ENCODE measurements at regions not wholly inside any gene's neighbourhood (a gene's known extent, or its start where the extent isn't known, plus 50 kb on each side); places are given as distances from the start of the nearest gene placed in this dataset.

DNA sequence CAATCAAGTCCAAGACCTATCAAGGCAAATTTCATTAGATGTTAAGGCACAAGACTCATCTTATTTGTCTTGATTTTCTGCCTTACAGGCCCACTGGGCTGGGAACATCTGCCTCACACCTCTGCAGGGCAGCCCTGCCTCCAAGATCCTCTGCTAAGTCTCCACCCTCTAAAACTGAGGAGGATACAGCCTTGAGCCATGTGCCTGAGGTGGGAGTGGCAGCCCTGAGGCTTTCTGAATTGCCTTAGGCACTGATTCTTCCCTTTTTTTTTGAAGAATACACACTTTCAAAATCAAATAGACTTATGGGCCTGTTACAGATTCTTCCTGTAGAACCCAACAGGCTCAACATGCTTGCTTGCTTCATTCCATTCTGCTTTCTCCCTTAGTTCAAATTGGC, 544.3 kb upstream of the ADAMTS5 start:
- Histone ChIP-seq H3K27ac (ENCODE audit: low read depth, low read length) (no peak overlapping the region), H3K79me2 (ENCODE audit: control insufficient read depth, low read length) (no peaks in the 10 kb centered on the region), H3K4me1 (ENCODE audit: control insufficient read depth, low read length) (no peaks in the 10 kb centered on the region), H3K27me3 (ENCODE audit: control insufficient read depth, low read length) (no peaks in the 10 kb centered on the region), H3K36me3 (ENCODE audit: control insufficient read depth, low read length) (no peaks in the 10 kb centered on the region), H4K20me1 (ENCODE audit: control insufficient read depth, insufficient read depth, low read depth, low read length) (no peaks in the 10 kb centered on the region), H3F3A (ENCODE audit: control insufficient read depth, insufficient read depth) (no peaks in the 10 kb centered on the region), H3K9me3 (ENCODE audit: control insufficient read depth, insufficient read depth, low read length) (no peaks in the 10 kb centered on the region; the same call in 1 of the 2 replicates), H3K4me3 (ENCODE audit: low read length) (no peak overlapping the region), H3K9me2 (replicated peaks; ENCODE audit: control insufficient read depth, low read length) (no peaks in the 10 kb centered on the region), H3K4me2 (ENCODE audit: low read length) (no peak overlapping the region)
- no peak for TF ChIP-seq CTCF (IDR thresholded peaks at IDR 0.05; ENCODE audit: low read depth, low read length, poor library complexity, severe bottlenecking)
- TF ChIP-seq EZH2phosphoT487 (IDR thresholded peaks at IDR 0.05; ENCODE audit: borderline replicate concordance, low read length), result no peak

GRCh38 chr21:27507695-27508094, 540.8 kb upstream of the ADAMTS5 start:
- no peak for TF ChIP-seq EZH2phosphoT487 (IDR thresholded peaks at IDR 0.05; ENCODE audit: borderline replicate concordance, low read length)
- no peak for TF ChIP-seq CTCF (IDR thresholded peaks at IDR 0.05; ENCODE audit: low read depth, low read length, poor library complexity, severe bottlenecking)

GRCh38 chr21:27505516-27505915, 538.6 kb upstream of the ADAMTS5 start:
- H3K4me3 ChIP-seq (ENCODE audit: low read length), result no peak overlapping the region
- H3F3A ChIP-seq (ENCODE audit: control insufficient read depth, insufficient read depth), result no peaks in the 10 kb centered on the region
- no peaks in the 10 kb centered on the region for H3K9me3 ChIP-seq (ENCODE audit: control insufficient read depth, insufficient read depth, low read length)
- TF ChIP-seq CTCF (IDR thresholded peaks at IDR 0.05; ENCODE audit: low read depth, low read length, poor library complexity, severe bottlenecking), result no peak
- no peak for TF ChIP-seq EZH2phosphoT487 (IDR thresholded peaks at IDR 0.05; ENCODE audit: borderline replicate concordance, low read length)
- H3K4me2 ChIP-seq (ENCODE audit: low read length), result no peak overlapping the region
- H3K36me3 ChIP-seq (ENCODE audit: control insufficient read depth, low read length), result no peaks in the 10 kb centered on the region
- H4K20me1 ChIP-seq (ENCODE audit: control insufficient read depth, insufficient read depth, low read depth, low read length), result no peaks in the 10 kb centered on the region
- H3K9me2 ChIP-seq (replicated peaks; ENCODE audit: control insufficient read depth, low read length), result no peaks in the 10 kb centered on the region
- H3K79me2 ChIP-seq (ENCODE audit: control insufficient read depth, low read length), result no peaks in the 10 kb centered on the region
- no peaks in the 10 kb centered on the region for H3K4me1 ChIP-seq (ENCODE audit: control insufficient read depth, low read length)
- no peaks in the 10 kb centered on the region for H3K27me3 ChIP-seq (ENCODE audit: control insufficient read depth, low read length)
- H3K27ac ChIP-seq (ENCODE audit: low read depth, low read length), result no peak overlapping the region

More at GRCh38 chr21:27507695-27508094, 540.8 kb upstream of the ADAMTS5 start:
- no peak overlapping the region for H3K4me3 ChIP-seq (ENCODE audit: low read length)
- H3K9me2 ChIP-seq (replicated peaks; ENCODE audit: control insufficient read depth, low read length), result no peaks in the 10 kb centered on the region
- no peak overlapping the region for H3K4me2 ChIP-seq (ENCODE audit: low read length)
- H3K79me2 ChIP-seq (ENCODE audit: control insufficient read depth, low read length), result no peaks in the 10 kb centered on the region
- H3K27ac ChIP-seq (ENCODE audit: low read depth, low read length), result no peak overlapping the region
- H3F3A ChIP-seq (ENCODE audit: control insufficient read depth, insufficient read depth), result no peaks in the 10 kb centered on the region
- H3K4me1 ChIP-seq (ENCODE audit: control insufficient read depth, low read length), result no peaks in the 10 kb centered on the region
- no peaks in the 10 kb centered on the region for H3K36me3 ChIP-seq (ENCODE audit: control insufficient read depth, low read length)
- H4K20me1 ChIP-seq (ENCODE audit: control insufficient read depth, insufficient read depth, low read depth, low read length), result no peaks in the 10 kb centered on the region
- no peaks in the 10 kb centered on the region for H3K9me3 ChIP-seq (ENCODE audit: control insufficient read depth, insufficient read depth, low read length)
- no peaks in the 10 kb centered on the region for H3K27me3 ChIP-seq (ENCODE audit: control insufficient read depth, low read length)

- Histone ChIP-seq H4K20me1 (ENCODE audit: control insufficient read depth, insufficient read depth, low read depth, low read length) (no peaks in the 10 kb centered on the region), H3K9me2 (replicated peaks; ENCODE audit: control insufficient read depth, low read length) (no peaks in the 10 kb centered on the region), H3K4me3 (ENCODE audit: low read length) (no peak overlapping the region), H3K4me1 (ENCODE audit: control insufficient read depth, low read length) (no peaks in the 10 kb centered on the region), H3K9me3 (ENCODE audit: control insufficient read depth, insufficient read depth, low read length) (no peaks in the 10 kb centered on the region), H3K79me2 (ENCODE audit: control insufficient read depth, low read length) (no peaks in the 10 kb centered on the region), H3K36me3 (ENCODE audit: control insufficient read depth, low read length) (no peaks in the 10 kb centered on the region), H3K27me3 (ENCODE audit: control insufficient read depth, low read length) (no peaks in the 10 kb centered on the region), H3F3A (ENCODE audit: control insufficient read depth, insufficient read depth) (no peaks in the 10 kb centered on the region), H3K27ac (ENCODE audit: low read depth, low read length) (no peak overlapping the region), H3K4me2 (ENCODE audit: low read length) (no peak overlapping the region)
- TF ChIP-seq CTCF (IDR thresholded peaks at IDR 0.05; ENCODE audit: low read depth, low read length, poor library complexity, severe bottlenecking), result no peak
- no peak for TF ChIP-seq EZH2phosphoT487 (IDR thresholded peaks at IDR 0.05; ENCODE audit: borderline replicate concordance, low read length)
Measured at GRCh38 chr21:27502801-27503200, 535.9 kb upstream of the ADAMTS5 start.
